Activated CD8-positive, alpha-beta memory T cell treated with anti-CD3 and anti-CD28 coated beads for 36 hours (primary cell): ENCODE measurements at regions not wholly inside any gene's neighbourhood (a gene's known extent, or its start where the extent isn't known, plus 50 kb on each side); places are given as distances from the start of the nearest gene placed in this dataset.

Source experiments
- CTCF ChIA-PET: fragments of 350-600 bp; sonication (Branson Sonifier 250); formaldehyde crosslinking; loops from one replicate; lab custom pipeline; 2021; ENCODE audit warnings: antibody characterized with exemption; lab: Charles Lee
- POLR2A ChIA-PET: fragments of 350-600 bp; sonication (Branson Sonifier 250); formaldehyde crosslinking; loops from one replicate; lab custom pipeline; 2021; ENCODE audit warnings: antibody characterized with exemption; lab: Charles Lee

GRCh38 chr1:62370594-62370993 lies 51.4 kb upstream of the KANK4 start:
- CTCF ChIA-PET, result no interaction called here
- POLR2A ChIA-PET, result no interaction called here

- POLR2A ChIA-PET, result no interaction called here
- CTCF ChIA-PET, result no interaction called here
Observed at GRCh38 chr1:62371375-62371774, 52.1 kb upstream of the KANK4 start.

DNA sequence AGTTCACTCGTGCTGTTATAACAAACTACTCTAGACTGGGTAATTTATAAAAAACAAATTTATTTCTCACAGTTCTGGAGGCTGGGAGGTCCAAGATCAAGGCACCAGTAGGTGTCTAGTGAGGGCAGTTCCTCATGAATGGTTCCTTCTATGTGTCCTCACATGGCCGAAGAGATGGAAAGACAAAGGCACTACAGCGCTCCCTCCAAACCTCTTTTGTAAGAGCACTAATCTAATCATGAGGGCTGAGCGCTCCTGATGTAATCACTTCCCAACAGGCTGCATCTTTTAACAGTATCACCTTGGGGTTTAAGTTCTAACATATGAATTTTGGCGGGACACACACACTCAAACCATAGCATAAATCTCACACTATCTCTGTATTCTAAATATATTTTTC lies 54.0 kb upstream of the KANK4 start:
- ChIA-PET CTCF (no interaction called here), POLR2A (no interaction called here)

DNA sequence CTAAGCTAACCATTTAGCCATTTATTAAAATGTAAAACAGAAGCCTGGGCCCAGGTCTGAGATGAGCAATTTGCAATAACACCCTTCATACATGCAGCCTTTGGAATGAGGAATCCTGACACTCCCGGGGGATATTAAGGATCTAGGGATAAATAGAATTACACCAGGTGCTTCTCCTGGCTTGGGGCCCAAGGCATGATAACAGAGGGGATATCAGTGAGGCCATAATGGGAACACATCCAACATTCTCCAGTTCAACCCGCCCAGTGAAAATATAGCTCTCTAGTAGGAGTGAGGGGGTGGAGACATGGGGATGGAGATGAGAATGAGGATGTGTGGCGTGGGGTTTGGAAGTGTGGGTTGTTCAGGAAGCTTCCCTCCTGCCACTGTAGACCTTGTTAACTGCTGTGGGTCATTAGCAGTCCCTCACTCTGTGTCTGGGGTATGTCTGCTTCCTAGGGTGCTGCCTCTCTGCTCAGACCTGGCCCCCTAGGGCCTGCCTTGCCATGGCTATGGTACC lies 57.9 kb upstream of the KANK4 start:
- POLR2A ChIA-PET, result no interaction called here
- CTCF ChIA-PET, result interaction anchor here (0.6 kb wide), 1 partner anchor 478 kb away, joined by 3 read pairs; no protein-coding TSS in a partner anchor

GRCh38 chr1:62380181-62380580 lies 56.7 kb upstream of the USP1 start:
- POLR2A ChIA-PET, result no interaction called here
- CTCF ChIA-PET, result no interaction called here

DNA sequence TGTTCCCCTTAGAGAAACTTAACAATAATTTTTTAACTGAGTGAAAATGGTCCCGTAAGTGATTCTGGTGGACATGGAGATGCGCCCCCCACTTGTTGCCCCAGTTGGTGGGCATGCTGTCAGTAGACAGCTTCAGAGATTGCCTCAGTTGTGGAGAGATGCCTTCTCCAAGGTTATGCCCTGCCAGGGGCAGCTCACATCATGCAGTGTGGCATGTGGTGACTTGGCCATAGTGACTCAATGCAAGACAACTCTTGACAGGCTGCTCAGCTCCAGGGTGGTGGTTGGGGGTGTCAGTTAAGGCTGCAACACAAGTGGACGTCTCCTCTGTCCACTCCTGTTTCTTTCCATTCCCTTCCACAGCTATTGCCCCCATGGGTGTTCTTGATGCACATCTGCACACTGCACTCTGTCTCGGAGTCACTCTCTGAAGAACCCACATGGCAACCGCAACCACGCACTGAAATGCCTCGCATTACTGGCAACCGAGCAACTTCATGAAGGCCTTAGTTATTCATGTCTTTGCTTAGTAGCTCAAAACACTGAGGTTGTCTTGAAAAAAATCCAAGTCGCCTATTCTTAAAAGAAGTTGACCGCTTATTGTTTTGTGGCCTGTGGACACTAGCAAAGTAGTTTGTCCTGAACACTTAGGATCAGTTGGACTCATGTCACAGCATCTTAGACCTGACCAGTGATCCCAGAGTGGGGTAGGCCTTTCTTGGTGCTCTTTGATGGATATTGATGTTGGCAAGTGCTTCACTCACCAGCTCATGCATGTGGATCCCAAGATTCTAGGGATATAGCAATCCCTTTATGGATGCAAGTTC lies 54.8 kb upstream of the USP1 start:
- POLR2A ChIA-PET, result no interaction called here
- CTCF ChIA-PET, result interaction anchor here (0.6 kb wide), 1 partner anchor 235 kb away, joined by 3 read pairs; no protein-coding TSS in a partner anchor

- ChIA-PET POLR2A (no interaction called here), CTCF (no interaction called here)
Observed at GRCh38 chr1:62382658-62382955, 54.2 kb upstream of the USP1 start.

DNA sequence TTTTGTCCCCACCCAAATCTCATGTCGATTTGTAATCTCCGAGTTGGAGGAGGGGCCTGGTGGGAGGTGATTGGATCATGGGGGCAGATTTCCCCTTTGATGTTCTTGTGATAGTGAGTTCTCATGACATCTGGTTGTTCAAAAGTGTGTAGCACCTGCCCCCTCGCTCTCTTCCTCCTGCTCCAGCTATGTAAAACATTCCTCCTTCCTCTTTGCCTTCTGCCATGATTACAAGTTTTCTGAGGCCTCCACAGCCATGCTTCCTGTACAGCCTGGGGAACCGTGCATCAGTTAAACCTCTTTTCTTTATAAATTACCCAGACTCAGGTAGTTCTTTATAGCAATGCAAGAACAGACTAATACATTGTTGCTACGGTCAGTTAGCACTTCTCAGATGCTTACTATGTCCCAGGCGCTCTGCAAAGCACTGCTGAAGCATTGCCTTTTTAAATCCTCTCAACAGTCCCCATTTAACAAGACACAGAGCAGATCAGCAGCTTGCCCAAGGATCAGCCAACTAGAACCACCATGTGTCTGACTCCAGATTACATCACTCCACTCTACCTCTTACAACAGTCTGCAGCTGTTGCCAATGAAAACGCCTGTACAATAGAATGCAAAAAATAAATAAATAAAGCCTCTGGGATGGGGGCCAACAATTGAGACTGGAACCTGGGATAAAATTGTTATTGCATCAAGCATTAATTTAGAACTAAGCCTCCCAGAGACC lies 52.4 kb upstream of the USP1 start:
- POLR2A ChIA-PET, result no interaction called here
- CTCF ChIA-PET, result no interaction called here

GRCh38 chr1:62385923-62386322 lies 50.9 kb upstream of the USP1 start:
- CTCF ChIA-PET, result no interaction called here

GRCh38 chr1:62386351-62387121 lies 50.3 kb upstream of the USP1 start:
- POLR2A ChIA-PET, result no interaction called here
- CTCF ChIA-PET, result no interaction called here

More at GRCh38 chr1:62385923-62386322, 50.9 kb upstream of the USP1 start:
- POLR2A ChIA-PET, result no interaction called here
